Stimulated activated naive CD8-positive, alpha-beta T cell treated with anti-CD3 and anti-CD28 coated beads, Interleukin-15, Interleukin-2, amounts not matched to agents 100 ng/mL and 50 ng/mL, for 24 hours (primary cell): ENCODE measurements at regions not wholly inside any gene's neighbourhood (a gene's known extent, or its start where the extent isn't known, plus 50 kb on each side); places are given as distances from the start of the nearest gene placed in this dataset.

Experiments used
- H3K27ac Mint-ChIP-seq: one replicate; pipeline ENCODE4 v1.8.0; 2021; ENCODE audit warnings: mild to moderate bottlenecking, mixed read lengths
- H3K27me3 Mint-ChIP-seq: one replicate; pipeline ENCODE4 v1.8.0; 2021; ENCODE audit warnings: mixed read lengths
- H3K36me3 Mint-ChIP-seq: one replicate; pipeline ENCODE4 v1.8.0; 2021; ENCODE audit warnings: low read depth, mixed read lengths
- H3K4me1 Mint-ChIP-seq: one replicate; pipeline ENCODE4 v1.8.0; 2021; ENCODE audit warnings: low read depth, mixed read lengths
- H3K4me3 Mint-ChIP-seq: one replicate; pipeline ENCODE4 v1.8.0; 2021; ENCODE audit warnings: mild to moderate bottlenecking, mixed read lengths
- H3K9me3 Mint-ChIP-seq: one replicate; pipeline ENCODE4 v1.8.0; 2021; ENCODE audit warnings: mixed read lengths

DNA sequence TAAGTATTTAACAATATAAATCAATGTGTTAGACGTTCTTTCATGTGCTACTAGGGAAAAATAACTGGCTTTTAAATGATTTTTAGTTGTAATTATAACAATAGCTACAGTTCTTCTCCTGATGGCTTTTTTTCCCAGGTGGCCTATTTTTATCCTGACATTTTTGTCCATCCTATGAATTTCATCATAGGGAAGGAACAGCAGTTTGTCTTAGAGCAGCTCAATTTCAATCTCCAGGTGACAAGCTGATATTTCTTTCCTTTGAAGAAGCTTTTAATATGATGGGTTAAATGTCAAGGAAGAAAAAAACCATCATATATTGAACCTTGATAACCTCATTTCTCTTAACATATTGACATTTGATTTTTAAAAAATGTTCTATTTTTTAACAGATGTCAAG lies 163.0 kb upstream of the AGA start:
- Mint-ChIP-seq H3K9me3 (no peaks in the 10 kb centered on the region), H3K36me3 (no peaks in the 10 kb centered on the region), H3K27ac (no peak overlapping the region), H3K4me1 (no peaks in the 10 kb centered on the region), H3K4me3 (no peak overlapping the region), H3K27me3 (no peaks in the 10 kb centered on the region)

DNA sequence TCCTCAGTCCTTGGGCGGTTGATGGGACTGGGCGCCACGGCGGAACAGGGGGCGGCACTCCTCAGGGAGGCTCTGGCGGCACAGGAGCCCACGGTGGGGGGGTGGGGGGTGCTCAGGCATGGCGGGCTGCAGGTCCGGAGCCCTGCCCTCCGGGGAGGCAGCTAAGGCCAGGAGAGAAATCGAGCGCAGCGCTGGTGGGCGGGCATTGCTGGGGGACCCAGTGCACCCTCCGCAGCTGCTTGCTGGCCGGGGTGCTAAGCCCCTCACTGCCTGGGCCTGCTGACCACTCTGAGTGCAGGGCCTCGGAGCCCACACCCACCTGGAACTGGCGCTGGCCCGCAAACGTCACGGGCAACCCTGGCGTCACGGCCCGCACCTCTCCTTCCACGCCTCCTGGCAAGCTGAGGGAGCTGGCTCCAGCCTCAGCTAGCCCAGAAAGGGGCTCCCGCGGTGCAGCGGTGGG lies 164.9 kb upstream of the AGA start:
- H3K4me3 Mint-ChIP-seq: no peak overlapping the region
- no peaks in the 10 kb centered on the region for H3K9me3 Mint-ChIP-seq
- no peaks in the 10 kb centered on the region for H3K27me3 Mint-ChIP-seq
- H3K4me1 Mint-ChIP-seq: no peaks in the 10 kb centered on the region
- no peaks in the 10 kb centered on the region for H3K36me3 Mint-ChIP-seq
- no peak overlapping the region for H3K27ac Mint-ChIP-seq

DNA sequence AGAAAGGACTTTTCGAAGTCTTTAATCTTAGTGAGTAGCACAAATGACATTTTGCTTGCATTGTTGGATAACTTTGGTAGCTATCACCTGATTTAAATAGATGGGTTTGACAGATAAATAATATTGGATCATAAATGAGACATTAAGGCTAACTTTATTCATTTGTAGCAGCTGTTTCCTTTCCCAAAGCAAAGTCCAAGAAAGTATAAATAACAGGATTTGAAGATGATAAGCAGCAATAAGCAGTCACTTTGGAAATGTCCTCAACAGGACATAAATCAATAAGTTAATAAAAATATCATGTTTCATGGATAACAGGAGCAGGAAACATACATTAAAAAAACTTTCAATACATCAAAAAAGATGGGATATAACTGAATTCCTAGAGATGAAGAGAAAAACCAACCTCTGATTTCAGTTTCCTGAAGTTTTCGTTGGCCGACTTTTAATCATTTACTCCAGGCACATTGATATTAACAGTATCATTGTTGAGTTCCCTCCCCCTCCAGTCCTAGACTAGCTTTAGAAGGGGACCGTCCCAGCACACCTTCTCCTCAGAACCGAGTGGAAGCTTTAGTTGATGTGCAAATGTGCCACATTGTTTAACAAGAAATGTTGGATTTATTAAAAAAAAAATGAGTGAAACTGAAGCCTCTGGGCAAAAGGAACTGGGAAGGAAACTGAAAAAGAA lies 169.9 kb upstream of the AGA start:
- Mint-ChIP-seq H3K9me3 (no peaks in the 10 kb centered on the region), H3K27me3 (no peaks in the 10 kb centered on the region), H3K4me3 (no peak overlapping the region), H3K36me3 (no peaks in the 10 kb centered on the region), H3K4me1 (no peaks in the 10 kb centered on the region), H3K27ac (no peak overlapping the region)

DNA sequence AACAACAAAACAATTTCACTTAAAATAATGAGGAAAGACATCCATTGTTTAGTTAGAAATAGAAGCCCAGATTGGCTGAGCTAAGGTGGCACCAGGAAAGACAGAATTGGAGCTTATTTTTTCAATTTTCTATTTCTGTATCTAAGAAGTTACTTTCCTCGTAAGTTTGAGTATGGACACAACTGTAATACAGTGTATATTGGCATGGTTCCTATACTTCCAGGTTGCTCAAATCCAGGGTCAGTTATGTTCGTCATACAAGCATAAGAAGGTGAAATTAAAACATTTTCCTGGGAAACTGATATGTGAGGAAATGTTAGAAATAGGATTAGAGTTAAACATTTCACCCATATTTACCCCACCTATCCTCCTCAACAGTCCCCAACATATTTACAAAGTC lies 170.4 kb upstream of the AGA start:
- Mint-ChIP-seq H3K27ac (no peak overlapping the region), H3K36me3 (no peaks in the 10 kb centered on the region), H3K4me1 (no peaks in the 10 kb centered on the region), H3K4me3 (no peak overlapping the region), H3K9me3 (no peaks in the 10 kb centered on the region), H3K27me3 (no peaks in the 10 kb centered on the region)

DNA sequence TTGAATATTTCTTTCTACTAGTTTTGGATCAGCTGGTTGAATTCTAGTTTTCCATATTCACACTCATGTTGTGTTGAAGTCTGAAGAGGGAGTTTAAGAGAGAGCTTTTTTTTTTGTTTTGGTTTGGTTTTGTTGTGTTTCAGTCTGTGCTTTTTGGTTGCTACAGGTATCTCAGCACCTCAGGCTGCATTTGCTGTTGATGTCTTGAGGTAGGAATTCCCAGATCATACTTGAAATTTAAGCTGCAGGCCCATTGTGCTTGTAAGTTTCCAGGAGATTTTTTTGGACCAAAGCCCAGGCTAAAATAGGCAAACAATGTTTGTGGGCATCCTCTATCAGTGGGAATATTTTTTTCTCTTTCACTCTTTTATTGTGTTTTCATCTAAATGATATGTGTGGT lies 190.2 kb upstream of the AGA start:
- H3K27me3 Mint-ChIP-seq: no peaks in the 10 kb centered on the region
- H3K9me3 Mint-ChIP-seq: peaks cover 3% of the 10 kb centered on the region
- no peaks in the 10 kb centered on the region for H3K4me1 Mint-ChIP-seq
- no peaks in the 10 kb centered on the region for H3K36me3 Mint-ChIP-seq
- no peak overlapping the region for H3K4me3 Mint-ChIP-seq
- no peak overlapping the region for H3K27ac Mint-ChIP-seq

DNA sequence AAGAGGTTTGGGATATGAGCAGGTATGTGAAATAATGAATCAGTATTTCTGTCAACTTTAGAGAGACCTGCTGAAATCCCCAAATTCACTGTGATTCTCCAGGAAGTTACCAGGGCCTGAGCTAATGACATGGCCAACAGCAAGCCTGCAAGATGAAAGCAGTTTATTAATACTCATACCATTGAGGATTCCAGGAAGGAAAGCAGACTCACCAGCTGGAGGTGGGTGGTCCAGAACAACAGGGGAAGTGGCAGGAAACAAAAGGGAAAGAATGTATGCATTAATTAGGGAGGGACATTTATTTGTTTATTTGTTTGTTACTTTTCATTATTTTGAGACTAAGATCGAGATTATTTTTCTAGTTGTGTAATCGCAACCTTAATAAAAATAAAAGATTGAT lies 196.6 kb upstream of the AGA start:
- Mint-ChIP-seq H3K4me1 (no peaks in the 10 kb centered on the region), H3K27ac (no peak overlapping the region), H3K36me3 (no peaks in the 10 kb centered on the region)

DNA sequence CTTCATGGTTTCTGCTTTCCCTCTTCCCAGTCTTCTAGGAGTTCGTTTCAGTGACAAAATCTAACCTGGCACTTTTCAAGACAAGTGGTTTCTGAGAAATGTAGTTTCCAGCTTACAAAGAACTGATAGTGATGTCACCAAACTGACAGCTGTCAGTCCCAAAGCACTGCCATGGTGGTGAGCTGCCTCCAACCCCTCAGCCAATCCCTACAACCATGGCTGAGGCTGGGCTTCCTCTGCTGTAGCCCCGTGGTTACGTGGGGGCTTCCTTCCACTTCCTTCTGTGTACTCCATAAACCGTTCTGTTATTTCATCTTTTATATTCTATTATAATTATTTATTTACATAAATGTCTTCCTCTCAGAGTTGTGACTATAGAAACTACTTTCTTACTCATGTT lies 198.6 kb upstream of the AGA start:
- Mint-ChIP-seq H3K36me3 (no peaks in the 10 kb centered on the region), H3K9me3 (peaks cover 3% of the 10 kb centered on the region), H3K27me3 (no peaks in the 10 kb centered on the region), H3K4me3 (no peak overlapping the region), H3K4me1 (no peaks in the 10 kb centered on the region), H3K27ac (no peak overlapping the region)

More for the DNA sequence above, 196.6 kb upstream of the AGA start:
- no peak overlapping the region for H3K4me3 Mint-ChIP-seq
- H3K9me3 Mint-ChIP-seq: peaks cover 3% of the 10 kb centered on the region
- H3K27me3 Mint-ChIP-seq: no peaks in the 10 kb centered on the region

DNA sequence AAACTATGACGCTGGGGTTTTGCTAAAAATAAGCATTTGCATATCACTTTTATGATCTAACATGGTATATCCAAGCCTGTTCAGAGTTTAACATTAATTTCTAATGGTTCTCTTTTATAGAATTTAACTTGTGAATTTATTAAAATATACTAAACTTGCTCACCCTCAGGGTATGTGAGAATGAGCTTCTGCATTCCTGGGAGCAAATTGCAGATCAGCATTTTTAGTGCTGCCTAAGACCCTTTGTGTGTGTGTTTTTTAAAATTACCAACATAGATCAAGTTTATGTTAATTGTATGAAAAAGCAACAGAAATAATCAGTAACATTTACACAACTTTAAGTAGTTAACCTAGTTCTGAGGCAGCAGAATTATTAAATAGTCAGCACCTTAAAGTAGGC lies 218.0 kb upstream of the AGA start:
- Mint-ChIP-seq H3K9me3 (peaks cover 24% of the 10 kb centered on the region), H3K27ac (no peak overlapping the region), H3K36me3 (no peaks in the 10 kb centered on the region), H3K4me1 (no peaks in the 10 kb centered on the region), H3K27me3 (no peaks in the 10 kb centered on the region), H3K4me3 (no peak overlapping the region)

DNA sequence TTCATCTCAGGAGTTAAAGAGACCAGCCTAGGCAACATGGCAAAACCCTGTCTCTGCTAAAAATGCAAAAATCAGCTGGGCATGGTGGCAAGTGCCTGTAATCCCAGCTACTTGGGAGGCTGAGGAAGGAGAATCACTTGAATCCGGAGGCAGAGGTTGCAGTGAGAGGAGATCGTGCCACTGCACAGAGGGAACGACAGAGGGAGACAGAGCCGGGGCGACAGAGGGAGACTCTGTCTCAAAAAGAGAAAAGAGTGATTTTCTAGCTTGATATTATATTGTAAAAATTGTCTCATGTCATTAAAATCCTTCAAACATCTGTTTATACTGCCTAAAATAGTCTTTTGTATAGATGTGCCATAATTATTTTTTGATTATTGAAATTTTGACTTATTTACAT lies 225.4 kb upstream of the AGA start:
- H3K9me3 Mint-ChIP-seq: peaks cover 2% of the 10 kb centered on the region
- no peaks in the 10 kb centered on the region for H3K4me1 Mint-ChIP-seq
- no peaks in the 10 kb centered on the region for H3K36me3 Mint-ChIP-seq
- H3K4me3 Mint-ChIP-seq: no peak overlapping the region
- no peaks in the 10 kb centered on the region for H3K27me3 Mint-ChIP-seq
- no peak overlapping the region for H3K27ac Mint-ChIP-seq

DNA sequence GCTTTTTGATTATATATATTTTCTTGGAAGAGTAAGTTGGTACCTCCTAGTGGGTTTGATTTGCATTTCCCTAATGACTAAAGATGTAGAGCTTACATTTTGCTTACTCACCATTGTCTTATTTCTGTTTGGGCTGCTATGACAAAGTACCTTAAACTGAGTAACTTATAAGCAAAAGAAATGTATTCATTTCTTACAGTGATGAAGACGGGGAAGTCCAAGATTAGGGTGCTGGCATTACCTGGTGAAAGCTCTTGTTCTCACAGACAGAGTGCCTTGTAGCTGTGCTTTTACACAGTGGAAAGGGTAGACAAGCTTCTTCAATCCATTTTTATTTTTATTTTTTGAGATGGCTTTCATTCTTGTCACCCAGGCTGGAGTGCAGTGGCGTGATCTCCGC lies 229.2 kb upstream of the AGA start:
- H3K9me3 Mint-ChIP-seq: no peaks in the 10 kb centered on the region
- H3K27ac Mint-ChIP-seq: no peak overlapping the region
- H3K4me3 Mint-ChIP-seq: no peak overlapping the region
- no peaks in the 10 kb centered on the region for H3K4me1 Mint-ChIP-seq
- no peaks in the 10 kb centered on the region for H3K27me3 Mint-ChIP-seq
- H3K36me3 Mint-ChIP-seq: no peaks in the 10 kb centered on the region

DNA sequence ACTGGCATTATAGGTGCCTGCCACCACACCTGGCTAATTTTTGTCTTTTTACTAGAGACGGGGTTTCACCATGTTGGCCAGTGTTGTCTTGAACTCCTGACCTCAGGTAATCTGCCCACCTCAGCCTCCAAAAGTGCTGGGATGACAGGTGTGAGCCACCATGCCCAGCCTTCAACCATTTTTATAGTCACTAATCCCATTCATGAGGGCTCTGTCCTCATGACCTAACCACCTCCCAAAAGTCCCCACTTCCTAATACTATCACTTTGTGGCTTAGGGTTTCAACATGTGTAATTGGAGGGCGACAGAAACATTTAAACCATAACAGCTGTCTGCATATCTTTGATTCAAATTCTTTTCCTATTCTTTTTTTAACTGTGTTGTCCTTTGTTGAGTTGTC lies 229.6 kb upstream of the AGA start:
- Mint-ChIP-seq H3K4me1 (no peaks in the 10 kb centered on the region), H3K36me3 (no peaks in the 10 kb centered on the region), H3K27ac (no peak overlapping the region), H3K9me3 (no peaks in the 10 kb centered on the region), H3K4me3 (no peak overlapping the region), H3K27me3 (no peaks in the 10 kb centered on the region)

DNA sequence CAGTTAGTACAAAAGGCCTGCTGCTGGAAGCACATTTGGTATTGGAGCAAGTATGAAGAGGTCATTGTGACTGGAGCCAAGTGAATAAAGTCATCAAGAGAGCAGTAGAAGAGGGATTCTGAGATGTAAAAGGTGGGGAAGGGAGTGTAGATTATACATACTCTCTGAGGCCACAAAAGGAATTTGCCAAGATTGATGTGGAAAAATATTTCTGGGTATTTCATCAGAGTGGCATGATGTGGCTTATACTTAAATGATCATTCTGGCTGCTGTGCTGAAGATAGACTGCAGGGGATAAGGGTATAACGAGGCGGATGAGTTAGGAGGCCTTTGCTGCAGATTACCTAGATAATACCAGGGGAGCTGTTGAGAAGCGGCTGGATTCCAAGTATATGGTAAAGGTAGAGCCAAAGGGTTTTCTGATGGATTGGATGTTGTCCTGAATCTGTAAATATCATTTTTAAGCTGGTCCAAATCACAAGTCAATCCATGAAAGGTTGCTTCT lies 231.8 kb upstream of the AGA start:
- Mint-ChIP-seq H3K36me3 (no peaks in the 10 kb centered on the region), H3K27me3 (no peaks in the 10 kb centered on the region), H3K4me3 (no peak overlapping the region), H3K27ac (no peak overlapping the region), H3K9me3 (no peaks in the 10 kb centered on the region), H3K4me1 (no peaks in the 10 kb centered on the region)

DNA sequence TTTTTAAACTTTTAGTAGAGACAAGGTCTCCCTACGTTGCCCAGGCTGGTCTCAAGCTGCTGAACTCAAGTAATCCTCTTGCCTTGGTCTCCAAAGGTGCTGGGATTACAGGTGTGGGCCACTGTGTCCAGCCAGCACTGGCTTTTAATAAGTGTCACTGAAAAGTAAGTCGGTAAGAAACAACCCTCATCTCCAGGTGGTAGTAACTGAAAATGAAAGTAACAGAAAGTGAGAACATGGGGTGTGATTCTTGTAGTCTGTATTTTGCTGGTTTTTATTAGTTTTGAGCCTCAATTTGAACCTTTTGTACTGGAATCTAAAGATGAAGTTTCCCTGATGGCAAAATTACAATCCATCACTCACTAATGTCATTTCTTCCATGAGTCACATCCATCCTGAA lies 238.1 kb upstream of the AGA start:
- H3K27ac Mint-ChIP-seq: no peak overlapping the region
- H3K4me3 Mint-ChIP-seq: no peak overlapping the region
- no peaks in the 10 kb centered on the region for H3K9me3 Mint-ChIP-seq
- no peaks in the 10 kb centered on the region for H3K36me3 Mint-ChIP-seq
- no peaks in the 10 kb centered on the region for H3K4me1 Mint-ChIP-seq
- no peaks in the 10 kb centered on the region for H3K27me3 Mint-ChIP-seq

DNA sequence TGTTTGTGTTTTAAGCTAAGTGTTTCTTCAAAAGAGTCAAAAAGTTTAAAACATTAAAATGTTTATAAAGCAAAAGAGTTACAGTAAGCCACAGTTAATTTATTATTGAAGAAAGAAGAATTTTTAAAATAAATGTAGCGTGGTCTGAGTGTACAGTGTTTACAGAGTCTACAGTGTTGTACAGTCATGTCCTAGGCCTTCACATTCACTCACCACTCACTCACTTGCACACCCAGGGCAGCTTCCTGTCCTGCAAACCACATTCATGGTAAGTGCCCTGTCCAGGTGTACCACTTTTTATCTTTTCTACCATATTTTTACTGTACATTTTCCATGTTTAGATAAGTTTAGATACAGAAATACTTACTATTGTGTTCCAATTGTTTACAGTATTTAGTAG lies 239.7 kb upstream of the AGA start:
- H3K4me1 Mint-ChIP-seq: no peaks in the 10 kb centered on the region
- H3K4me3 Mint-ChIP-seq: no peak overlapping the region
- no peak overlapping the region for H3K27ac Mint-ChIP-seq
- H3K36me3 Mint-ChIP-seq: no peaks in the 10 kb centered on the region
- H3K27me3 Mint-ChIP-seq: no peaks in the 10 kb centered on the region
- H3K9me3 Mint-ChIP-seq: no peaks in the 10 kb centered on the region

DNA sequence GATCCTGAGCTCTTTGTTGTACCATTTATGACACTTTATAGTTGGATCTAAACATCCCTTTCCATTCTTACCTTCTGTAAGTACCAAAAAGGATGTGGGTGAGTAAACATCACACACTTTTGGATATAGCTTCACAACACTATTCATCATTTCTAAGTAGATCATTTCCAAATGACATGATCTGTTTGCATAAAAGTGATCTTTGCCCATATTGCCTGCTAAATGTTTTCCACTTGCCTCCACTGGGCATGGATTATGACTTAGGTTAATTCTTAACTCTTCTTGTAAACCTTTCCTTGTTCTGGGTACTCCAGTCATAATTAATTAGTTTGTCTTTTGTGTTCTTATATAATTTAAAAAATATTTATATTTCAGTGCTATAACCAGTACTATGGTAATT lies 244.9 kb upstream of the AGA start:
- Mint-ChIP-seq H3K4me3 (no peak overlapping the region), H3K9me3 (no peaks in the 10 kb centered on the region), H3K27me3 (no peaks in the 10 kb centered on the region)

DNA sequence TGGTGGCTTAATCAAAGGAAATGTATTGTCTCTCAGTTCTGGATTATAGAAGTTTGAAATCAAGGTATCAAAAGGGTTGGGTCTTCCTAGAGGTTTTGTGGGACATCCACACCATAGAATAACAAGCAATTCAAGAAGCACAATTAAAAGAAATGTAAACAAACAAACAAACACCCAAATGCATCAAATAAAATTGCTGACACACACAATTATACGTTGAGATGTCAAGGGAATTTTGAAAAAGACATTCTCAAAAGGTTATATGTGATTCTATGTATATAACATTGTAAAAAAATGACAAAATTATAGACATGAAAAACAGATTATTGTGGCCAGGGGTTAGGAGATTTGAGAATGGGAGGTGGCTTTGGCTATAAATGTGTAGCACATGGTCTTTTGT lies 250.7 kb upstream of the AGA start:
- H3K4me1 Mint-ChIP-seq: no peaks in the 10 kb centered on the region
- H3K27ac Mint-ChIP-seq: no peak overlapping the region
- H3K9me3 Mint-ChIP-seq: no peaks in the 10 kb centered on the region
- H3K4me3 Mint-ChIP-seq: no peak overlapping the region
- H3K36me3 Mint-ChIP-seq: no peaks in the 10 kb centered on the region
- peaks cover 5% of the 10 kb centered on the region for H3K27me3 Mint-ChIP-seq

More for the DNA sequence above, 244.9 kb upstream of the AGA start:
- Mint-ChIP-seq H3K4me1 (no peaks in the 10 kb centered on the region), H3K27ac (no peak overlapping the region), H3K36me3 (no peaks in the 10 kb centered on the region)
